HG02840 (cell line): ENCODE measurements at regions not wholly inside any gene's neighbourhood (a gene's known extent, or its start where the extent isn't known, plus 50 kb on each side); places are given as distances from the start of the nearest gene placed in this dataset.
"Not testable (repeated sequence)": the region's sequence is repeated elsewhere in the genome, so short reads cannot be mapped to it uniquely, and the experiment has no call there.

Experiments
- ATAC-seq: cut with Tn5 transposase; IDR thresholded peaks from one replicate; pipeline ENCODE4 v1.9.1; 2021; ENCODE audit warnings: mild to moderate bottlenecking, moderate library complexity, moderate number of reproducible peaks; ENCODE audit not compliant: unreplicated experiment, low FRiP score

DNA sequence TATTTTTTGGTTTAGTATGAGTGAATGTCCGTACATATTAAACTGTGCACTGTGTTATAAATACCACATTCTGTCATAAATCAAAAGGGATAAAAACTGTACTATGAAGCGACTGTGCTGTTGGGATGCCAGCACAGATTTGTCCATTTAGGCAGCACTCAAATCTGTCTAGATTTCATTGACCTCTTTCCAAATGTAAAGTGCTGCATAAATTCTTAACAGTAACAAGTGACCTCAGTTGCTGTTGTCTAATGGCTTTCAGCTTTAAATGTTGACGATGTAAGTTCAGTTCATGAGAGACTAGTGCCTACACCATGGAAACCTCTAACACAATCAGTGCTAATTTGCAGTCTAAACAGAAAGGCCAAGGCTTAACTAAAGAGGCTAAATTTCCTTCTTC is 531.4 kb upstream of the LMO3 start:
- ATAC-seq: no peak

DNA sequence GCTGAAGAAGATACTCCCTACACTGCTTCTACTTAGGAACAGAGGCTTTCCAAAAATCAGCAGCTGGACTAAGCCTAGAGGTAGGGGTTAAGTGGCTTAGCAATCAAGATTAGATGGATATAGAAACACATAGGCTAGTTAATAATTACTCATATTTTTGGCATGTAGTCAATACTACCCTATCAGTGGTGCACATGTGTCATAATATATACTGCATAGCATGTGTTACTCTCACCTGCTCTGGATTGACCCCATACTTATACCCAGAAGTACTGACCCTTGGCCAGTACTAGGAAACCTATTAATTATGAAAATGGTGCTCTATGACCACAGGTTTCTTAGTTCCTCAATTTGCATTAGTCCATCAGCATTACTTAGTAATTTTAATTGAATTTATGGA is 528.4 kb upstream of the LMO3 start:
- ATAC-seq: no peak

DNA sequence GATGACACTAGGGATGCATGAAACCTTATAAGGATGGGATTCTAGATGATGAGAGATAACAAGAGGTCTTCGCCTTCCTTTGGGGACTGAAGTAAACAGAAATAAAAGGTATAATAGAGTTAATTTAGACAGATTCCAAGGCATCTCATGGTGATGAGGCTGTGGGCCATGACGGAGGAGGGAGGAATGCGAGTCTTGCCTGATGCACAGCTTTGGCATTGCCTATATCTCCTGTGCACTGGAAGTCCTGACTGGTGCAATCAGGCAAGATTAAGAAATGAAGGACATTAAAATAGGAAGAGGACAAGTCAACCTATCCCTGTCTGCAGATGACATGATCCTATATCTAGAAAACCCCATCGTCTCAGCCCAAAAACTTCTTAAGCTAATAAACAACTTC is 526.4 kb upstream of the LMO3 start:
- ATAC-seq: no peak

DNA sequence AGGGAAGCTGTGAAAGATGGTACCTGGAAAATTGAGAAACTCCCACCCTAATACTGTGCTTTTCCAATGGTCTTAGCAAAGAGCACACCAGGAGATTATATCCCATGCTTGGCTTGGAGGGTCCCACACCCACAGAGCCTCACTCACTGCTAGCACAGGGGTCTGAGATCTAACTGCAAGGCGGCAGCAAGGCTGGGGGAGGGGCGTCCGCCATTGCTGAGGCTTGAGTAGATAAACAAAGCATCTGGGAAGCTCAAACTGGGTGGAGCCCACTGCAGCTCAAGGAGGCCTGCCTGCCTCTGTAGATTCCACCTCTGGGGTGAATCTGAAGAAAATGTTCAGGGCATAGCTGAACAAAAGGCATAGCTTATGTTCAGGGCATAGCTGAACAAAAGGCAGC is 510.6 kb upstream of the LMO3 start:
- not testable (repeated sequence) for ATAC-seq

DNA sequence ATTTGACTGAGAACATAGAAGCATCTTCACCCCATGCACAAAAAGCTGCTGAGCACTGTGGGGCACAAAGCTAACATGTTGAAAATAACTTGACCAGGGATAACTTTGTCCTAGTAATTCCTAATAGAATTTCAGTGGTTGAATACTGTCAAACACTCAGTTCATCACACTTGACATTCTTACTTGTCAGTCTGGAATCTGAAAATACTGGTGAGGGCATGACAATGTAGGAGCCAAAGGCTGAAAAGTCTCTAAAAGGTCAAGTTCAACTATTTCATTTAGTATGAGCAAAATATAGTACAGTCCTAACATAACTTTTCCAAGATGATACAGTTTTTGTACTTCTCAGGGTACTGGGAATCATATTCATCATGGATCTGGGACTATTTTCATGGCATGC is 504.4 kb upstream of the LMO3 start:
- no peak for ATAC-seq

DNA sequence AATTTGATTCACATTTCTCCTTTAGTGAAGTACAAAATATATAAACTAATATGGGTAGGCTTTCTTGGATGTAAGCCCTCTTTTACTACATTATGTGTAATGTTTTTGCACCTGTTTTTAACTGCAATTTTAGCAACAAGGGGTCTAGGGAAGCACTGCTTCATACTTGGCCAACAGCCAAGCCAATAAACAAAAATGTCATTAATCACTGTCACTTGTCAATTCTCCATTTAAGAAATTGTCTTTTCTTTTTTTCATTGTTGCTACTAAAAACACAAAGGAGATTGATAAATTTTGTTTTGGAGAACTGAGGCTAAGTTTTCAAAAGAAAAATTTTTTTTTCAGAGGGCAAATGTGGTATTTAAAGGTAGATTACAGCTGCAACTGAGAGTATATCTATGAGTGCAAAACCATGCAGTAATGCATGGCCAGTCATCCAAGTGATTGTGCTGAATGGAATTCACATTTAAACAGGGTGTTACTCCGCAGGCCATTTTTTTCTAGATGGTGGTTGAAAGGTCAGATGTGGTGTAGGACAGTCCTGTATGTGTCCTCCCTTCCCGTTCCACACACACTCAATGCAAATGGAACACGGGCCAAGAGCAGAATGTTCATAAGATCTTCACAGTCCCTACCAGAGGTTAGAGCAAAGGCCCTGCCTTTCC is 503.0 kb upstream of the LMO3 start:
- no peak for ATAC-seq

DNA sequence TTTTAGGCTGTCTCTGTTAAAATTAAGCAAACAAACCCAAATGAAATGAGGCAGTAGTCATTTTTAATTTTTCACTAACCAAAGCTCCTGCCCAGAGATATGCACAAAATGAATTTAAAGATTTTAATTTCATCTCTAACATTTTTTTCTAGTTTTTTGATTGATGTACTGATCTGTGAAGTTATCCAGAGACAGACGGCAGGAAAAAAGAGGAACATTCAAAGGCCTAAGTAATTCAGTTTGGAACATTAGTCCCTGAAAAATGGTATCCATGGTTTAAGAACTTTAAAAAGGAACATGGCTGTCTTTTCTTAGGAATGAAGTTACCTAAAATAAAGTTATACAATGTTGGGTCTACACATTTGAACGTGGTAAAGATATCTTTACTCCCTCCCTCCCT is 498.8 kb upstream of the LMO3 start:
- ATAC-seq: no peak

DNA sequence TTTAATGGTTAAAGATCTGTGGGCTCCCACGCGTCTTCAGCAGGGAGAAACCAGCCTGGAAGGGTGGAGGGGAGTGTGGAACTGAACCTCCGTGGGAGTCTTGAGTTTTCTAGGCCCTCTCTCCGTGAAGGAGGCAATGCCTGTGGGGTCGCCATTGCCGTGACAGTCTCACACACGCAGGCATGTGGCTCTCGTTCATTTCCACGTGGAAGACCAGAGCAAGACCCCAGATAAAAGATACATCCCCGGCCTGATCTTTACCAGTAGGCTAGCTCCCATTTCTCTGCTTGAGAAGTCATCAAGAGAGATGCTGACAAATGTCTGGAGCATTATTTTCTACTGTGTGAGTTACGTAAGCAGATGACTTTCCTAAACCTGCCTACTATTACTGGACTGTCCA is 491.7 kb upstream of the LMO3 start:
- ATAC-seq: no peak

DNA sequence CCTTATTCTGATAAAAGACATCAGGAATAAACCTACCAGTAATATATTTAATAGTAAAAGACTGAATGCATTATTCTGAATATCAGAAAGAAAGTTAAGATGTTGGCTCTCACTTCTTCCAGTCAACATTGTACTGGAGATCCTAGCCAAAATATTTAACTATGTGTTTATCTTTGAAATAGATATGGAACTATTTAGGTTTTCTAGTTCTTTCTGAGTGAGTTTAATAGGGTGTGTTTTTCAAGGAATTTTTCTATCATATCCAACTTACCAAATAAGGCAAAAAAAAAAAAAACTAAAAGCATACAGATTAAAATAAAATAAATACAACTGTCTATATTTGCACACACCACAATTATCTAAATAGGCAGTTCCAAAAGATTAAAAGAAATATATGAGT is 478.9 kb upstream of the LMO3 start:
- no peak for ATAC-seq

DNA sequence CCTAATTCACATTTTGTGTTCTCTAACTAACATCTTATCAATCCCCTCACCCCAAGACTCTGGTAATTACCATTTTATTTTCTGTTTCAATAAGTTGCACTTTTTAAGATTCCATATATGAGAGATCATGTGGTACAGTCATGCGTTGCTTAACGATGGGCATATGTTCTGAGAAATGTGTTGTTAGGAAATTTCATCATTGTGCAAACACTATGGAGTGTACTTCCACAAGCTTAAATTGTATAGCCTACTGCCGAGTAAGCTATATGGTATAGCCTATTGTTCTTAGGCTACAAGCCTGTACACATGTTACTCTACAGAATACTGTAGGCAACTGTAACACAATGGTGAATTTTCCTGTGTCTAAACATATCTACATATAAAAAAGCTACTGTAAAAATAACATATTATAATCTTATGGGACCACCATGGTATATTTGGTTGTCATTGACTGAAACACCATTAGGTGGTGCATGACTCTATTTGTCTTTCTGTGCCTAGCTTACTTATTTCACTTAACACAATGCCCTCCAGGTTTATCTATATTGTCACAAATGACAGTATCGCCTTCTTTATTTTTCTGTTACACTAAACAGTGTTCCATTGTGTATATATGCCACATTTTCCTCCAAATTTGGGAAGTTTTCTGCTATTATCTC is 473.4 kb upstream of the LMO3 start:
- no peak for ATAC-seq

DNA sequence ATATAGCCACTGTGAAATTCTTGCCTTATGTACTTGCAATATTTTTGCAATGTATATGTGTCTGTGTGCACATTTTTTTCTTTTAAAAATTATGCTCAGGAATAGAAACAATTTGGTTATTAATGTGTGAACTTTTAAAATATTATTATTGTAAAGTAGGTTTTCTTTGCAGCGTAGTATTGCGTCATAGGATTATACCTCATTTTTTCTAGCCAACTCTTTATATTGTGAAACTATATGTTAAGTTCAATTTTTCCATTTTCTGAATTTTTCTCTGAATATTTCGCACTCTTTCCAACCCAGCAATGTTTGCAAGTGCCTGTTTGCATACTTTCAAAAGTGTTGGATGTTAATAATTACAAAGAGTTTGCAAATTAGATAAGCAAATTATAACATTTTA is 471.6 kb upstream of the LMO3 start:
- no peak for ATAC-seq

DNA sequence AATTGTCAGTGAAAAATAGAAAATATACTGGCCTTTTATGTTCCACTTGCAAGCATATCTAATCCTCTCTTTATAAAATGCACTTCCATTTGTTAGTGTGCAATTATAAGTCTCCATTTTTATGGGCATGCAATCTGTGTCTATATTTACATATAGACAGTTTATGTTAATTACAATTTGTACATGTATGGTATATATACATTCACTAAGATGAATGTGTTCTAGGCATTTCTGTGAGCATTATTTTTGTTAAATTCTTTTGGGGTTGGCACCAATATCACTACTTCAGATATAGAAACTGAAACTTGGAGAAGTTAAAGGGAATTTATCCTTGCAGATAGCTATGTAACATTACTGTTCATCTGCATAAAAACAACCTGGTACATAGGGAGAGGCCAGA is 470.8 kb upstream of the LMO3 start:
- ATAC-seq: no peak

DNA sequence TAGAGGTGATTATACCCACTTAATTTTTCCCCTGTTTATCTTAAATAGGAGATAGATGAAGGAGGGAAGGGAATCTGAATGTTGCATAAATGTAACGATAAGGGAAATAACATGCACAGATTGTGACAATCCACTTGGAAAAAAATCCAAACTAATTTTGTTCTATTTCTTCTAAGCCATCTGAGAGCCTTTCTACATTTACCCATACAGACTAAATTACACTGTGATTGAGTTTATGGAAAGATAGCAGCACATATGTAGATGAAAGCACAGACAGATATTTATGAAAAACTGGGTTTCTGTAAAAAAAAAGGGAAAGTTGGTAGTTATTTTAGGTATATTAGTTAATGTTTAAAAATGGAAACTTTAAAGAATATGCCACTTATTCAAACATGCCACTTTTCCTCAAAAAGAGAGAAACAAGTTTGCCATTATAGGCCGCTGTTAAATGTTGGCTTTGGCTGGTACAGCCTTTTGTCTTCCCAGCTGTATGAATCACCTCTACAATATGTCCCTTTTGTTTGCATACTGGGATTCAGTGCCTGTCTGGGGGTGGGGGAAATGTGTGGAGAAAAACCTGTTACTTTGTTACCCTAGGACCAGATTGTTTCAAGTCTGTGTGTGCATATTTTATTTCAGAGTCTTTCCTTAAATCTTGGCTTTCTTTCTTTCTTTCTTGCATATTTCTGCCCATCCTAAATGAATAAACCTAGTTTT is 470.2 kb upstream of the LMO3 start:
- ATAC-seq: no peak

DNA sequence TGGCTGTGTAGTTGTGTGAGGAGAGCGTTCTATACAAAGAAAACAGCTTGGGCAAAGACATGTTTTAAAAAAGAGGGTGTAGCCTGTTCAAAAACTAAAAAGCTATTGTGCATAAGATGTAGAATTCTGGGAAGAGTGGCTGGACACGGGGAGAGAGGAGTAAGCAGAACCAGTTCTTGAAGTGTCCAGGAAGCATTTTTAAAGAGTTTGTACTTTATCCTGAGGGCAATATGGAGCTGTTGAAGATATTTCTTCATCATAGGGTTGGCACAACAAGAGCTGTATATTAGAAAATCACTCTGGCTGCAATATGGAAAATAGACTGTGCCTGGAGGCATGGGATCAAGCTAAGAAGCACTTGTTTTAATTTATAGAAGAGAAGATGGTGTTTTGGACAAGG is 458.9 kb upstream of the LMO3 start:
- no peak for ATAC-seq

DNA sequence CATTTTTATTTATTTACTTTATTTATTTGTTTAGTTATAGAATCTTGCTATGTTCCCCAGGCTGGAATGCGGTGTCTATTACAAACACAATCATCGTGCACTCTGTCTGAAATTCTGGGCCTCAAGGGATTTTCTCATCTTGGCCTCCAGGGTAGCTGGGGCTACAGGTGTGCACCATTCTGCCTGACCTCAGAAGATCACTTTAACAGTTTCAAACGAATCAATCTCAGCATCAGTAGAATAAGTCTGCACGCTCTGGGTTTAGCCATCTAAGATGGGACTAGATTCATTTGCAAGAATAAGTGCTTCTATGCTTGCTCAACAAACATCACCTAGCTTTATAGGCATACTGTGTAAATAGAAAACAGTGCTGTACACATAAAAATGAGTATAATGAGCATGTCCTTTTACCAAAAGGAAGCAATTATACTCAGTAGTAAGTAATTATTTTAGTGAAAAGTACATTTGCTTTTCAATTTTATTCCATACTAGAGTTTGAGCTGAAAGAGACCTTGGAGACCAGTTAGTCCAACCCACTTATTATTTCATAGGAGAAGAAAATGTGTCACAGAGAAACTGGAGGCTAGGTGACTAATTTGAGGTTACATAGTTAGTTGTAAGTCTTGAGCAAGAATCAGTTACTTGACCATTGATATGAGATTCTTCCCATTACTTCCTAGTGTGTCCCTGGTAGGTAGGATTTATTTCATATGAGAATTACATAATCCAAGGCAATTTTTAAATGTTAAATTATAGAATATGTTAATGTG is 456.5 kb upstream of the LMO3 start:
- no peak for ATAC-seq

DNA sequence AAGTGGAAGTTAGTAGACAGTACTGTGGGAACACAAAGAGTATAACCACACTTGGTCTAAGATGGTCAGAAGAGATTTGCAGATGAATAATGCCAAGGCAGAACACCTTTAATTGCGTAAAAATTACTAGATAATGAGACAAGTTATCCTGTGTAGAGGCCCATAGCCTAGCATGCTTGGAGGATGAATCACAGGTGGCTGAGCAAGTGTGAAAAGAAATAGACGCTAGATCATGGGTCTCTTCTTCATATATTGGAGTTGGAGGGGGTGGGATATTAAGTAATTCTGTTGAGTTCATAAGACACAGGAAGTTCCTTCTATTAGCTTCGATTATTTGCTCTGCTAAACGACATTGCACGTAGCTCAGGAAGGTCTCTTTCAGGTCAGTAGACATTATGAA is 454.3 kb upstream of the LMO3 start:
- ATAC-seq: no peak

DNA sequence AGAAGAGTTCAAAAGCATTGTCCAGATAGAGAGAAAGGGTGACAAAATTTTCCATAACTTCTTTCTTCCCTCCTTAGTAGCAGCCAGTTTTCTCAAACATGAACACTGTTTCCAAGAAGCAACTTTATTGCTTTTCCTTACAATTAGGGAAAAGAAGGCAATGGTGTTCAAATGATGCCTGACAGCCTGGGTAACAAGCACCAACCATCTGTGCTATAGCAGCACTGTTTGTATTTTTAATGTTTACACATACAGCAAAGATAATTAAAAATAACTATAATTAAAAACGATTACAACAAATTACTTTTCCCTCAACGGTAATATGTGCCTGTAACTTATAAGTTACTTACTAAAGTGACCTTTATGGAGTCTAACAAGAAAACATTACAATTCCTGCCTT is 450.6 kb upstream of the LMO3 start:
- ATAC-seq: no peak

DNA sequence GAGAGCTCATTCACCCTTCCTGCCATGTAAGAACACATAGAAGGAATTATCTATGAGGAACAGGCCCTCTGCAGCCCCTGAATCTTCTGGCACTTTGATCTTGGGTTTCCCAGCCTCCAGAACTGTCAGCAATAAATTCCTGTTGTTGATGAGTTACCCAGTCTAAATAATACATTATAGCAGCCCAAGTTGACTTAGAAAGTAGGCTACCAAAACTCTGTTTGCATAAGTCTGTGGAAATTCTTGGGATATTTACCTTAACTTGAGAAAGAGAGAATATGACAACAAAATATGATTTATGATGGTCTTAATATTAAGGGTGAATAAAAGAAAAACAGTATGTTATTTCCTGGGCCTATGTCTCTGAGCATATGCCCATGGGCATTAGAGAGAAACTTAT is 433.0 kb upstream of the LMO3 start:
- ATAC-seq: no peak

DNA sequence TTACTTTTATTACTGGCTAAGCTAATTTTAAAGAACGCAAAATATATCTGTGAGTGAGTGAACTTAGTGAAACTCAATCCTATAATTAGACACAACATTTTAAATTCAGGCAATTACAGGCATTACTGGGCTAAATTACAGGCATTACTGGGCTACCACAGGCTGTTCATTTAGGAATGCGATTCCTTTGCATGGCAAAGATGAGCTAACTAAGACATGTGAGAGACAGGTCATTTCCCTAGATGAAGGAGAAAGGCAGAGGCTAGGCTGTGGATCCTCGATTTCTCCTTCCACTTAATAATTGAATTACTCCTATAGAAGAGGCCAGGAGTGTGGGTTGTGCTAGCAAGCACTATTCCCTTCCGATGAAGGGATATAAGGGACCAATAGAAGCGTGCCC is 429.4 kb upstream of the LMO3 start:
- no peak for ATAC-seq

DNA sequence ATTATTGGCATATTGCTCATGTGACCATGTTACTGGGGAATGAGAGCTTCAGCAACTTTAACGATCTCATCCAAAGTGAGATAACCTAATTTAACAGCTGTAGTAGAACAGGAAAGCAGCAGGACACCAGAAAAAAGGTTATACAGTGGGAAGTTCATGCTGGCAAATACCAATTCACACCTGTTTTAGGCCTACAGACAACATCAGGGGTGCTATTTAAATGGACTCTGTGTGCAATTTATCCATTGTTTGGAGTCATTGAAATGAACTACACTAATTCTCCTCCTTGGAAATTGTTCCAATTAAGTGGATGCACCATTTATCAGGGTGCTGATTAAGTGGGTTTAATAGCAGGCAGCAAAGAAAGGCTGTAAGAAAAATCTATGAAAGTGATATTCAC is 424.4 kb upstream of the LMO3 start:
- no peak for ATAC-seq

DNA sequence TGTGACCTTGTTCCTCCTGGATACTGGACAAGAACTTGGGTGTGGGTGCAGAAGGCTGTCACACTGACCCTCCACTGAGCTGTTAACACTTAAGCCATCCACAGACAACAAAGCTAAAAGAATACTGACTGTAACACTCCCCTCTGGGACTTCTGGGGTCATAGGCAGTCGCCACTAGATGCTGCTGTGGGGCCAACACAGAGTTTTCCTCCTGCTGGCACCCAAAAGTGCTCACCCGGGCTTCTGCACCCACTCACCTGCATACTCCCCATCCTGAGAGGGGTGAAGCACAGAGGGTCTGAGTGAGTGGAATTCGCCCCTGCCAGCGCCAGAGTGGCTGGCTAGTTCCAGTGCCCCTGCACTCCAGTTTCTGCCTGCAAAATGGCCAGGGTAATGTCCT is 422.4 kb upstream of the LMO3 start:
- no peak for ATAC-seq
